Loucy (cell line): ENCODE measurements at regions not wholly inside any gene's neighbourhood (a gene's known extent, or its start where the extent isn't known, plus 50 kb on each side); places are given as distances from the start of the nearest gene placed in this dataset.
"Not testable (repeated sequence)": the region's sequence is repeated elsewhere in the genome, so short reads cannot be mapped to it uniquely, and the experiment has no call there.

ENCODE experiments used
- CTCF ChIP-seq: fragments of 200-600 bp; sonication (generic); conservative IDR thresholded peaks from 2 replicates; pipeline ENCODE4 v1.5.1; 2014; ENCODE audit warnings: mild to moderate bottlenecking, antibody characterized with exemption, low read length
- EZH2phosphoT487 ChIP-seq: fragments of 200-600 bp; IDR thresholded peaks from 2 replicates; pipeline ENCODE4 v1.6.1; 2018; ENCODE audit warnings: antibody characterized with exemption, mild to moderate bottlenecking, moderate library complexity, borderline replicate concordance

GRCh38 chr20:1839376-1840317 lies 55.6 kb upstream of the SIRPA start:
- not testable (repeated sequence) for TF ChIP-seq CTCF, EZH2phosphoT487
